Medulla oblongata (tissue), 1 donor: ENCODE measurements at regions not wholly inside any gene's neighbourhood (a gene's known extent, or its start where the extent isn't known, plus 50 kb on each side); places are given as distances from the start of the nearest gene placed in this dataset.
"Not testable (repeated sequence)": the region's sequence is repeated elsewhere in the genome, so short reads cannot be mapped to it uniquely, and the experiment has no call there.

Experiments used
- DNase-seq: peaks from one replicate; pipeline ENCODE4 v3.0.0-alpha.2; 2015; ENCODE audit errors: extremely low spot score

DNA sequence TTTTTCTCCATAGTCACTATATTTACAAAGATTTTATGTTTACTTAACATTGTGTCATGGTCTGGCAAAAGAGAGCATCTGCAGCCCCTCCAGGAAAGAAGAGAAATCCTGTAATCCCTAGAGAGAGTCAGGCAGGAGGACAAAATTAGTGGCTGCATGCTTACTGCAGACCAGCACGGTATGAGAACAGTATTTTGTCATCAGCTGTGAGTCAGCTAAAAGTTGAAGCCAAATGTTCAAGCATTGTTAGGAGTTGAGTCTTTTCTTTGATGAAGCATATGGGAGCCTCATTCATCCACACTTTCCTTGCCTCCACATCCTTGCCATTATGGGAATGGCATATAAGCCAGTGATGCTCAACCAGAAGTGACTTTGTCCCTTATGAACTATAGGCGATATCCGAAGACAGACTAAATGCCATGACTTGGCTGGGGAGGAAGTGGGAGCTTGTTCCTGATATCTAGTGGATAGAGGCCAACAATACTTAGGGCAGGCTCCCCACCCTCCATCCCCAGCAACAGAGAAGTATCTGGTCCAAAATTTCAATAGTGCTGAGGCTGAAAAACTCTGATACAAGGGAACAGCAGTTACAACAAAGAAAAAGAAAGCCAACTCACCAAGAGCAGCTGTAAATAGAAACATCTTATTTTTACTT, 112.0 kb upstream of the OR5AK2 start:
- no peak for DNase-seq

DNA sequence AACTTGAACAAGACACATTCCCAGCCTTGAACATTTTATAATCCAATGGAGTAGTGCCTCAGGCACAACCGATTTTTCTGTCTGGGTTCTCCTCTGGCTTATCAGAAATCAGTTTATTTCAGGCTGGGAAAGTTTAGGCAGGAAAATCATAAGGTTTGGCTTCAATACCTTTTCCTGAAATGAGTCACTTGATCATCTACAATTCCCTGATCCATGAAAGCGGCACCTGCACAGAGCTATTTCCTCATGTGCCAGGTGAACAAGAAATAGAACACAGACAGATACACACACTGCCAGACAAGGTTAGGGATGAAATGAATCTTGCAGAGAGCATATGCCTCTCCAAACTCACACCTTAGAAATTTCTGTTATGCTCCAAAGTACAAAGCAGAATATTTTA, 106.7 kb upstream of the OR9G4 start:
- no peak for DNase-seq

DNA sequence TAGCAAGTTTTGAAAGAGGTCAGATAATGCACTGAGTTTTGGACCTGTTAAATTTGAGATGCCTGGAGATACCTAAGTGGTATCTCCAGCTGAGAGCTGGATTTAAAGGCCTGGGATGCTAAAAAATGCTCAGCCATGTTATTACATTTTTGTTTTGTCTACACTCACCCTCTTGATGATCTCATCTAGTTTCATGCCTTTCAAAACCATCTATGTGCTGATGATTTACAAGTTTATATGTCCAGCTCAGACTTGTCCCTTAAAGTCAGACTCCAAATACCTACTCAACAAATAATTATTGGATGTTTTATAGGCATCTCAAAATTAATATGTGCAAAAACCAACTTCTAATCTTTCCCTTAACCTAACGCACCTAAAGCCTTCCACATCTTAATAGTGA, 103.6 kb upstream of the OR9G4 start:
- no peak for DNase-seq

DNA sequence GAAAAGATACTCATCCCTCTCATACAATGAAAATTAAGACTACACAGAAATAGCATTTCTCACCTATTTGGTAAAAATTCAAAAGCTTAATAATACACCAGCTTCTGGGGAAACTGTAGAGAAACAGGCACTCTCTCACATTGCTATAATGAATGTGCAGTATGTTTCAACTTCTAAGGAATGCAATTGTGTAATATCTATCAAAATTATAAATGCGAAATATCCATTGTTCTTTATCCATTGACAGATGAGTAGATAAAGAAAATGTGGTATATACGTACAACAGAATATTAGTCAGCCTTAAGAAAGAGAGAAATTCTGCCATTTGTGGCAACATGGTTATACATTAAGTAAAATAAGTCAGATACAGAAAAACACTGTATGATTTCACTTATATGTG, 101.4 kb upstream of the OR9G4 start:
- no peak for DNase-seq

DNA sequence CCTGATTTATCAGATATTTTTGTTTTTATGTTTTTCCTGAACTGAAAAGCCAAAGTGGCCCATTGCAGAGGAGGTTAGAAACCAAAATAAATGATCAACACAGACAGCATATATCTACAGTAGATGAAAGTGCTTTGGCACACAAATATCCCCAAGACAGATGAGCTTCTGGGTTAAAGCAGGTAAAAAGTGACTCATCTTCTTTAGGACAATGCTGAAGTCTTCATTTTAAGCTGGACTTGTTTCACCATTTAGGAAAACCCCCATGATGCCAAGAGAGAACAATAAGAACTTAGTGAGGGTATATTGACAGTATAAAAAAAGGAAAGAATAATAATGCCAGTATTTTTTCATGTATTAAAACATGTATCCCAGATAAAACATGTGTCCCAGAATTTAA, 100.8 kb upstream of the OR9G4 start:
- DNase-seq, result no peak

DNA sequence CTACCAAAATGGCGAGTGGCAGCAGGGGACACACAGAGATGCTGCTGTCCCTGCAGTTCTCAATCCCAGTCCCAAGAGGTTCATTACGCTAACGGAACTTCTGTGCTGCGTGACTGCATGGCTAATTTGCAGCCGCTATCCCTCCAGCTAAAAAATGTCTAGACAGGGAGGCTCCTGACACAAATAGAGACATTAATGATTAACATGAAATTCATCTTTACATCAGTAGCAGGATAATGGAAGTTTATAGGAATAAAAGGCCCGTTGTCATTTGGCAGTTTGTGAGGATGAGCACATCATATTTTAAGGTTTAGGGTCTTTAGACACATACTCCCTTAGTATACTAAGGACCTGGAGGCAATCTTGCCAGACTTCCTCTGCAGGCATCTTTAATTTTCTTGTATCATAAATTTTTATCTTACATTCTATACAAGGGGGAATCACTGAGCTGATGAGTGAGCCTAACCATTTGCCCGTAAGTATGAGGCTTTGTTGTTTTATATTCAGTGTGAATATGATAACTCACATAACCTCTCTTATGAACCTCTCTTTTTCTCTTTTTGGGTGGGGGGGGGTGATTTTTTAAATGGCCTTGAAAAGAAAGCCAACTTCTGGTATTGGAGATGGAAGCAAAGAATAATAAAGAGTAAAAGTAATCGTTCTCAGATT, 99.8 kb upstream of the OR9G4 start:
- DNase-seq, result no peak

DNA sequence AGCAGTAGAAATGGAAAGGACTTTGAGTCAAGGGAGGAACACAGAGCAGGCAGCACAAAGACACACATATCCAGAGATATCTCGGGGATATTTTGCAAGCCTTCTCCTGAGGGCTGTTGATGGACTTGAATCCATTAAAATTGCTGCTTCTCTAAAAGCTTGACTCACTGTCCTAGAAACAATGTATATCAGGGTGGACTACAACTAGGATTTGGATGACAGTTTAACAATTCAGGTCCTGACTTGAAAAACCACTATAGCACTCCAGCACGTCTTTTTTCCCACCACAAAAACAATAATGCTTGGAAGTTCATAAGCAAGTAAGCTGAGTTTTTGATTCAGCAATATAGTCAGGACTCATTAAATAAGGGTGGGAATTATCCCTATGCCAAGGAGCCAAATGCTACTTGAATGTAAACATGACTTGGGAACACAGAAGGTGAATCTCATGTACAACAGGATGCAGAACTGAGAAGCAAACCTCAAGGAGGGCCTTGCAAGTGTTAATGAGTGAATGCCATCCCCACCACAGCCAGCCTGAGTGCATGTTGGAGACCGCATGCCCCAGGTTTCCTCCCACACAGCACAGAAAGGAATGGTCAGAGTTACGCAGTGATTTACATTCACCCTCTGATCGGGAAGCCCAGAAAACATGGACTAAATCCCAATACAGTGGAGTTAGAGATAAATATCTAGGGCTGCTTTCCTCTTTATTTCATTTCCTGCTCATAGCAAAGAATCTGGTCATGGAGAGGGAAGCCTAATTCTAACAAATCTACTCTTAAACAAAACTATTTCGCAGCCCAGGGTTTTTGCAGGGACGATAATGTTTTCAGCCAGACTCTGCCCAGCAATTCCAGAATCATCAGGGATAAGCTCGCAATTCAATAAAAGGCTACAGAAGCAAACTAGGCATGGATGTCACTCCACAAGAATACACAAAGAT, 98.4 kb upstream of the OR9G4 start:
- DNase-seq, result no peak

DNA sequence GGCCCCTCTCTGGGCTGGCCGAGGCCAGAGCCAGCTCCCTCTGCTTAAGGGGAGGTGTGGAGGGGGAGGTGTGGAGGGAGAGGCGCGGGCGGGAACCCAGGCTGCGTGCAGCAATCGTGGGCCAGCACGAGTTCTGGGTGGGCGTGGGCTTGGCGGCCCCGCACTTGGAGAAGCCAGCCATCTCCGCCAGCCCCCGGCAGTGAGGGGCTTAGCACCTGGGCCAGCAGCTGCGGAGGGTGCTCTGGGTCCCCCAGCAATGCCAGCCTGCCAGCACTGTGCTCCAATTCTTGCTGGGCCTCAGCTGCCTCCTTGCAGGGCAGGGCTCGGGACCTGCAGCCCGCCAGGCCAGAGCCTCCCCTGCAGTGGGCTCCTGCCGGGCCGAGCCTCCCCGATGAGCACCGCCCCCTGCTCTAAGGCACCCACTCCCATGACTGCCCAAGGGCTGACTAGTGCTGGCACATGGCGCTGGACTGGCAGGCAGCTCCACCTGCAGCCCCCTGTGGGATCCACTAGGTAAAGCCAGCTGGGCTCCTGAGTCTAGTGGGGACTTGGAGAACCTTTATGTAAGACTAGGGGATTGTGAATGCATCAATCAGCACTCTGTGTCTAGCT, 96.7 kb upstream of the OR9G4 start:
- DNase-seq, result no peak

DNA sequence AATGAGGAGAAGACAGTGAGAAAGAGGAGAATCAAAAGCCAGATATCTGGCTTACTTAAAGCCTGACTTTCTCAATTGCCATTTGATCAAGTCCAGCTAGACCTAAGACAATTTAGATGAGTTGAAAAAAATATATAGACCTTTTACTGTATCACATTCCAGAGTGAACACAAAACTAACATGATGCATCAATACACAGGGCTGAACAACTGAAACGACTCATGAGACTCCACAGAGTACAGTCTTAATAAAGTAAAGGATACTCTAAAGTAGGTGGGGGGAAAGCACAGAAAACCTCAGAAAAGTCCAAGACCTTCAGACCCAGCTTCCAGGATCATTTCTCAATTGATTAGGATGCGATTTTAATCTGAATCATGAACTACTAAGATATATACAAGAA, 95.3 kb upstream of the OR9G4 start:
- no peak for DNase-seq

DNA sequence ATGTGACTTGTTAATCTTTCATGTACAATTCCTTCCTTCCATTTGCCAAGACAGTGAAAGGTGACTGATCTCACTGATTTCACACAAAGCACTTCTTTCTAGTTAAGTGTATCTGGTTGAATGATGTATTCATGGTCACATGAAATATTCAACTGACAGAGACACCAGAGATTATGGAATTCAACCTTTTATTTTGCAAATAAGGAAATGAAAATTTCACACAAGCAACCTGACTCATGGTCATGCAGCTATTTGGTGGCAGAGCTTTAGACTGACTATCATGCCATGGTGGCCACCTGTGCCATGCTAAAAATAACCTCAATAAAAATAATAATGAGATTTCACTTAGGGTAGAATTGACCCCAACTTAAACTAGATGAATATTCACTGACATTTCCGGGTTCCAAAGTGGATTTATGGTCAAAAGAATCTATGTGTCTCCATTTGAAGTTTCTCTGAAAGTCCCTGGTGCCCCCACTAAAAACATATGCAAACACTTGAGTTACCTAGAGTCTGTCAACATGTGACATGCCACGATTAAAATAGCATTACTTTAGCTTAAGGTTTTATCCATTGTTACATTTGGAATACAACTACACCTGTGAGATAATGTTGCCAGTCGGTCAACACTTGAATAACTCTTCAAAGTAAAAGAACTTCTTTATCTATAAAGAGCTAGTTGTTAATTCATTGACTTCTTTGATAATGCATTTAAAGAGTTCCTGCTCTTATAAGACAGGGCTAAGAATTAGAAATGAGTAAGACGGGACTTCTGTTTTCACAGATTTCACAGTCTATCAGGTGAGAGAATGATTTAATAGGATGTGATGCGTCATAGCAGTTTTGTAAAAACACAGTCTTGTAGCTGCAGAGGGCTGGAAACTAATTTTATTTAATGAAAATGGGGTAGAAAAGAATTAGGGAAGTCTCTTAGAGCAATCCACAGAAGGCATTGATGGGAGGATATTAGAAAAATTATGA, 94.6 kb upstream of the OR9G4 start:
- no peak for DNase-seq

DNA sequence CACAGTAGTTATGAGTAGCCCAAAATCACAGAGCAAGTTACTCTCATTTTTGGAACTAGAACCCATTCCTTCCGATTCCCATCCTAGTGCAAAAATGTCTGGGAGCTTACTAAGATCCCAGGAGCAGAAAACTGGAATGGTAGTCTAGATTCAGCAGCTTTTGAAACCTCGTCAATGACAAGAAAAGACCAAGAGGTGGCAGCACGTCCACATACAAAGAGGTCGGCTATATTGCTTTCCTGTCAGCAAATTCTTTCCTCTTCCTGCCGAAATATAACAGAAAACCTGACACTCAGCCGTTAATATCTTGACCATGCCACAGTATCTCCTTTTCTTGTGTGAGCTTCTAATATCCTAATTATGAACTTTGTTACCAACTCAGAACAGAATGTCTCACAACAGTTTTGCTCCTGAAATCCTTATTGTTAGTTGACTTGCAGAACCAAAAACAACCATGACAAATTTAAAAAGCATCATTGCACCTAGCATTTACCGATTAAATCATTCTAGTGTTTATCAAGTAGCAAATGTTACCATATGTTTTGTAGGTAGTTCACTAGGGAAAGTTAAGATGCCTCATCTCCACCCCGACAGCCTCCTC, 92.8 kb upstream of the OR9G4 start:
- peak; percentile 76 for DNase-seq

DNA sequence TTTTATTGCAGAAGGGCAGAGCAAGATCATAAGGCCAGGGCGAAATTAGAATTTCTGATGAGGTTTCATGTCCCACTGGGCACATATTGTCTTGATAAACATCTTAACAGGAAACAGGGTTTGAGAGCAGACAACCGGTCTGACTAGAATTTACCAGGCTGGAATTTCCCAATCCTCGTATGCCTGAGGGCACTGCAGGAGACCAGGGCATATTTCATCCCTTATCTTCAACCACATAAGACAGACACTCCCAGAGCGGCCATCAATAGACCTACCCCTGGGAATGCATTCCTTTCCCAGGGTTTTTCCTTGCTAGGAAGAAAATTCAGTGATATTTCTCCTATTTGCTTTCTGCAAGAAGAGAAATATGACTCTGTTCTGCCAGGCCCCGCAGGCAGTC, 78.9 kb upstream of the OR9G4 start:
- DNase-seq, result not testable (repeated sequence)

DNA sequence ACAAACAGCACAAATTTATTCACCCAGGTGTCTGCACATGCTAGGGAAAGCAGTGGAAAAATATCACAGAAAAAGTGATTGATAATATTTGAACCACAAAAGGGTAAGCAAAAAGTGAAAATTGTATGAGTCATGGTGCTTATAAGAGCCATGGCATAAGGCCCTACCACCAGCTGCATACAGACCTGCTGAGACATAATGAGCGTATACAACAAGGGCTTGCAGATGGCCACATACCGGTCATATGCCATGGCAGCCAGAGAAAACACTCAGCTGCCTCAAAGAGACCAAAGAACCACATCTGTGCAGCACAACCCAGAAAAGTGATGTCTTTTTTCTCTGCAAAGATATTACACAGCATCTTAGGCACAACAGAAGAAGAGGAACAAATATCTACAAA, 71.4 kb upstream of the OR9G4 start:
- DNase-seq, result no peak

DNA sequence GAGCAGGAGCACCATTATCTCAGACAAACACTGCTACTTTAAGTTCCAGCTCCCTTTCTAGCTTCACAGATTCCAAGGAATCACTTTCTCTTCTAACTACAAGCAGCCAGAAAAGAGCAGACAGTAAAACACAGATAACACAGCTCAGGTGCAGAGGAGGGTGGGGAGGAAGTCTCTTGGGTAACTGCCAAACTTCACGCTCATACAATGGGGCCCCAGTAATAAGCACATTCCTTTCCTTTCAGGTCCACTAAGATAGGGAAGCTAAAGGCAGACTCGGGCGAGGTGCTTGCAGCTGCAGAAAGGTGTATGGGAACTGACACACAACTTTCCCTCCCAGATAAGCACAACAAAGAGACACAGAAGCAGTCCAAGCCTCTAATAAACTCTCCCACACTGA, 69.2 kb upstream of the OR9G4 start:
- DNase-seq, result no peak

DNA sequence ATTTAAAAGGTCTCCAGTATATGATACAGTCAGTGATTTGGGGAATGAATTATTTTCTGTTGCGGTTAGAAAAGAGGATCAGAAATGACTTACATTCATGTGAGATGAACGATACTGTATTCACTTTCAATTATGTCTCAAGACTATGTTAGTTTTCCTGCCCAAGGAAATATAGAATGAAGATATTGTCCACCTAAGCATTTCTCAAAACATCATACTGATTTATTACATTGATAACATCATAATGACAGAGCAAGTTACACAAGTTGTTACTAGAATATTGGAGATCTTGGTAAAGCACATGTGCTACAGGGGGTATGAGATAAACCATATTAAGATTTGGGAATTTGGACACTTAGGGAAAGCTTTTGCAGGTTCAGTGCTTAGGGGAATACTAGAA, 67.8 kb upstream of the OR9G4 start:
- no peak for DNase-seq

DNA sequence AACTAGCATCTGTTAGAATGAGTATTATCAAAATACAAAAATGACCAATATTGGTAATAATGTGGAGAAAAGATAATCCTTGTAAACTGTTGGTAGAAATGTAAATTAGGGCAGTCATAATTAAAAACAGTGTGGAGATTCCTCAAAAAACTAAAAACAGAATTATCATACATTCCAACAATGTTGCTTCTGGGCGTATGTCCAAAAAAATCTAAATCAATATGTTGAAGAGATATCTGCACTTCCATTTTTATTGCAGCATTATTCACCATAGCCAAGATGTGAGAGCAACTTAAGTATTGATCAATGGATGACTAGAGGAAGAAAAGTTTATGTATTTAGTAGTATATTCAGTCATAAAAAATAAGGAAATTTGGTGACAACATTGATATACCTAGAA, 59.8 kb upstream of the OR9G4 start:
- DNase-seq, result no peak

DNA sequence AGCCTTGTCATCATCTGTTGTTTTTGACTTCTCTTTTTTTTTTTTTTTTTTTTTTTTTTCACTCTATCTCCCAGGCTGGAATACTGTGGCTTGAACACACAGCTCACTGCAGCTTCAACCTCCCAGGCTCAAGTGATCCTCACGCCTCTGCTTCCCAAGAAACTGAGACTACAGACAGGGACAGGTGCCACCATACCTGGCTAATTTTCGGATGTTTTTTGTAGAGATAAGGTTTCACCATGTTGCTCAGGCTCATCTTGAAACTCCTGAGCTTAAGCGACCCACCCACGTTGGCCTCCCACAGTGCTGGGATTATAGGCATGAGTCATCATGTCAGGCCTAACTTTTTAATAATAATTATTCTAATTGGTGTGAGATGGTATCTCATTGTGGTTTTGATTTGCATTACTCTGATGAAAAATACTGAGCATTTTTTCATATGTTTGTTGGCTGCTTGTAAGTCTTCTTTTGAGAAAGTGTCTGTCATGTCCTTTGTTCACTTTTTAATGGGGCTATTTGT, 51.3 kb upstream of the OR9G4 start:
- DNase-seq, result no peak
